Neural cell (in vitro differentiated cells): ENCODE measurements at regions not wholly inside any gene's neighbourhood (a gene's known extent, or its start where the extent isn't known, plus 50 kb on each side); places are given as distances from the start of the nearest gene placed in this dataset.

Source experiments
- H2AFZ ChIP-seq: fragments of 200-600, 300-800 bp; sonication (generic), shearing (Covaris generic); 2 replicates; pipeline ENCODE4 v1.6.0; 2014; ENCODE audit warnings: low read depth, mild to moderate bottlenecking, antibody characterized with exemption, low read length, moderate library complexity
- H3F3A ChIP-seq: fragments of 200-600 bp; shearing (Covaris generic); 2 replicates; pipeline ENCODE4 v1.6.1; 2016; ENCODE audit warnings: mild to moderate bottlenecking, moderate library complexity, mixed read lengths, antibody characterized with exemption, low read length; ENCODE audit not compliant: insufficient read depth, poor library complexity, severe bottlenecking
- H3K27ac ChIP-seq: fragments of 200-600, 300-800 bp; sonication (generic), shearing (Covaris generic); 2 replicates; pipeline ENCODE4 v1.5.1; 2014; ENCODE audit warnings: mild to moderate bottlenecking, low read length, moderate library complexity
- H3K27me3 ChIP-seq: fragments of 300-800, 200-600 bp; sonication (generic), shearing (Covaris generic); 2 replicates; pipeline ENCODE4 v1.6.0; 2014; ENCODE audit warnings: mild to moderate bottlenecking, low read depth, low read length, moderate library complexity; ENCODE audit not compliant: insufficient read depth
- H3K36me3 ChIP-seq: fragments of 300-800, 200-600 bp; sonication (generic), shearing (Covaris generic); 2 replicates; pipeline ENCODE4 v1.5.1; 2014; ENCODE audit warnings: mild to moderate bottlenecking, antibody characterized with exemption, low read length, moderate library complexity; ENCODE audit not compliant: insufficient read depth
- H3K4me2 ChIP-seq: fragments of 300-800, 200-600 bp; sonication (generic), shearing (Covaris generic); 2 replicates; pipeline ENCODE4 v1.6.0; 2014; ENCODE audit warnings: mild to moderate bottlenecking, low read length
- H3K4me3 ChIP-seq: fragments of 300-800, 200-600 bp; sonication (generic), shearing (Covaris generic); 2 replicates; pipeline ENCODE4 v1.5.1; 2014; ENCODE audit warnings: mild to moderate bottlenecking, low read length, moderate library complexity
- H3K79me2 ChIP-seq: fragments of 200-600 bp; shearing (Covaris generic); replicated peaks from 2 replicates; pipeline ENCODE4 v1.6.0; 2014; ENCODE audit warnings: mild to moderate bottlenecking, low read length, moderate library complexity; ENCODE audit not compliant: insufficient read depth
- H3K9ac ChIP-seq: fragments of 300-800, 200-600 bp; sonication (generic), shearing (Covaris generic); 2 replicates; pipeline ENCODE4 v1.6.1; 2016; ENCODE audit warnings: mild to moderate bottlenecking, low read length, mixed read lengths
- H3K9me2 ChIP-seq: fragments of 200-600 bp; shearing (Covaris generic); 2 replicates; pipeline ENCODE4 v1.6.1; 2016; ENCODE audit warnings: mild to moderate bottlenecking, low read length, mixed read lengths; ENCODE audit not compliant: insufficient read depth
- H3K9me3 ChIP-seq: fragments of 200-600, 300-800 bp; sonication (generic), shearing (Covaris generic); 2 replicates; pipeline ENCODE4 v1.6.1; 2016; ENCODE audit warnings: mild to moderate bottlenecking, mixed run types, low read length, moderate library complexity, mixed read lengths
- H4K20me1 ChIP-seq: fragments of 200-600 bp; shearing (Covaris generic); 2 replicates; pipeline ENCODE4 v1.6.1; 2016; ENCODE audit warnings: mild to moderate bottlenecking, mixed run types; ENCODE audit not compliant: insufficient read depth
- CTCF ChIP-seq: fragments of 450-650 bp; IDR thresholded peaks from 2 replicates; pipeline ENCODE4 v1.5.1; 2014; ENCODE audit warnings: antibody characterized with exemption, mild to moderate bottlenecking, moderate library complexity; ENCODE audit not compliant: poor library complexity, severe bottlenecking
- EP300 ChIP-seq: fragments of 450-650 bp; conservative IDR thresholded peaks from 2 replicates; pipeline ENCODE4 v1.6.1; 2014; ENCODE audit warnings: antibody characterized with exemption, mild to moderate bottlenecking, moderate library complexity; ENCODE audit not compliant: poor library complexity, severe bottlenecking
- EZH2 ChIP-seq: fragments of 200-600, 300-800 bp; shearing (Covaris generic), sonication (generic); IDR thresholded peaks from 2 replicates; pipeline ENCODE4 v1.6.1; 2014; ENCODE audit warnings: antibody characterized with exemption, low read length, borderline replicate concordance, mild to moderate bottlenecking; ENCODE audit not compliant: insufficient read depth, poor library complexity, severe bottlenecking
- MXI1 ChIP-seq: fragments of 450-650 bp; conservative IDR thresholded peaks from 2 replicates; pipeline ENCODE4 v1.6.1; 2014; ENCODE audit warnings: antibody characterized with exemption, mild to moderate bottlenecking; ENCODE audit not compliant: poor library complexity, severe bottlenecking
- POLR2AphosphoS5 ChIP-seq: IDR thresholded peaks from 2 replicates; pipeline ENCODE4 v1.6.1; 2012
- RAD21 ChIP-seq: fragments of 450-650 bp; conservative IDR thresholded peaks from 2 replicates; pipeline ENCODE4 v1.6.1; 2014; ENCODE audit warnings: antibody characterized with exemption, mild to moderate bottlenecking, moderate library complexity
- SMC3 ChIP-seq: fragments of 450-650 bp; conservative IDR thresholded peaks from 2 replicates; pipeline ENCODE4 v1.6.1; 2014; ENCODE audit warnings: antibody characterized with exemption, mild to moderate bottlenecking, moderate library complexity; ENCODE audit not compliant: poor library complexity
- TAF1 ChIP-seq: IDR thresholded peaks from 2 replicates; pipeline ENCODE4 v1.6.1; 2012; ENCODE audit warnings: low read depth
- TF ChIP-seq, protein P1 (sequence below): IDR thresholded peaks from 2 replicates; pipeline ENCODE4 v1.6.1; 2012; ENCODE audit warnings: borderline replicate concordance

- Histone ChIP-seq H3K9ac (no peak overlapping the region), H3K4me2 (no peak overlapping the region), H3K27me3 (no peaks in the 10 kb centered on the region), H2AFZ (no peak overlapping the region), H3K36me3 (no peaks in the 10 kb centered on the region), H3K79me2 (no peaks in the 10 kb centered on the region), H3K9me2 (no peaks in the 10 kb centered on the region), H3K4me3 (no peak overlapping the region), H3K9me3 (no peaks in the 10 kb centered on the region), H3F3A (no peaks in the 10 kb centered on the region), H4K20me1 (no peaks in the 10 kb centered on the region), H3K27ac (no peak overlapping the region)
- TF ChIP-seq CTCF (no peak), EP300 (no peak), RAD21 (no peak), EZH2 (no peak), MXI1 (no peak), SMC3 (no peak), TAF1 (no peak), POLR2AphosphoS5 (no peak)
- TF ChIP-seq, protein P1, sequence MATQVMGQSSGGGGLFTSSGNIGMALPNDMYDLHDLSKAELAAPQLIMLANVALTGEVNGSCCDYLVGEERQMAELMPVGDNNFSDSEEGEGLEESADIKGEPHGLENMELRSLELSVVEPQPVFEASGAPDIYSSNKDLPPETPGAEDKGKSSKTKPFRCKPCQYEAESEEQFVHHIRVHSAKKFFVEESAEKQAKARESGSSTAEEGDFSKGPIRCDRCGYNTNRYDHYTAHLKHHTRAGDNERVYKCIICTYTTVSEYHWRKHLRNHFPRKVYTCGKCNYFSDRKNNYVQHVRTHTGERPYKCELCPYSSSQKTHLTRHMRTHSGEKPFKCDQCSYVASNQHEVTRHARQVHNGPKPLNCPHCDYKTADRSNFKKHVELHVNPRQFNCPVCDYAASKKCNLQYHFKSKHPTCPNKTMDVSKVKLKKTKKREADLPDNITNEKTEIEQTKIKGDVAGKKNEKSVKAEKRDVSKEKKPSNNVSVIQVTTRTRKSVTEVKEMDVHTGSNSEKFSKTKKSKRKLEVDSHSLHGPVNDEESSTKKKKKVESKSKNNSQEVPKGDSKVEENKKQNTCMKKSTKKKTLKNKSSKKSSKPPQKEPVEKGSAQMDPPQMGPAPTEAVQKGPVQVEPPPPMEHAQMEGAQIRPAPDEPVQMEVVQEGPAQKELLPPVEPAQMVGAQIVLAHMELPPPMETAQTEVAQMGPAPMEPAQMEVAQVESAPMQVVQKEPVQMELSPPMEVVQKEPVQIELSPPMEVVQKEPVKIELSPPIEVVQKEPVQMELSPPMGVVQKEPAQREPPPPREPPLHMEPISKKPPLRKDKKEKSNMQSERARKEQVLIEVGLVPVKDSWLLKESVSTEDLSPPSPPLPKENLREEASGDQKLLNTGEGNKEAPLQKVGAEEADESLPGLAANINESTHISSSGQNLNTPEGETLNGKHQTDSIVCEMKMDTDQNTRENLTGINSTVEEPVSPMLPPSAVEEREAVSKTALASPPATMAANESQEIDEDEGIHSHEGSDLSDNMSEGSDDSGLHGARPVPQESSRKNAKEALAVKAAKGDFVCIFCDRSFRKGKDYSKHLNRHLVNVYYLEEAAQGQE = no peak
These were observed 179.1 kb upstream of the MEIS1 start for GRCh38 chr2:66255867-66256266.

DNA sequence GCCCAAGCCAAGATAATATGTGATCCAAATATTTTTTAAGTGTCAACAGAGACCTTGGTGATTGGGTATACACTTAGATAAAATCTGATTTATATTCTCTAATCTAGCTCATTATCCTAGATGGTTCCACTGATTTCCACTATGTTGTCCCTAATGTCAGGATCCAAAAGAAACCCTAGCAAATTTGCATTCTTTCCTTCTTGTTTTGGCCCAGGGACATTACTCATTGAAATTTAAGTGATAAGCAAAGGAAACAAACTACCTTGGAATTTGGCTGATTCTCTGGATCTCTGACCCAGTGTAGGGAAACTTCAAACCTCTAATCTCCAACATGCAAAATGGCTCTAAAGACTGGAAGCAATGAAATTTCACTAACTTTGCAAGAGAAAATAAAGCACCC, 179.8 kb upstream of the MEIS1 start:
- Histone ChIP-seq H3K9me3 (no peaks in the 10 kb centered on the region), H3K9ac (no peak overlapping the region), H3K79me2 (no peaks in the 10 kb centered on the region), H3K27ac (no peak overlapping the region), H3K36me3 (no peaks in the 10 kb centered on the region), H4K20me1 (no peaks in the 10 kb centered on the region), H3K4me3 (no peak overlapping the region), H3F3A (no peaks in the 10 kb centered on the region), H2AFZ (no peak overlapping the region), H3K4me2 (no peak overlapping the region), H3K27me3 (no peaks in the 10 kb centered on the region), H3K9me2 (no peaks in the 10 kb centered on the region)
- no peak for TF ChIP-seq MXI1
- no peak for TF ChIP-seq EP300
- no peak for TF ChIP-seq CTCF
- TF ChIP-seq TAF1 = no peak
- TF ChIP-seq, protein P1 = no peak
- TF ChIP-seq RAD21 = no peak
- TF ChIP-seq SMC3 = no peak
- no peak for TF ChIP-seq POLR2AphosphoS5
- TF ChIP-seq EZH2 = no peak
